ENCODE measurements at regions not wholly inside any gene's neighbourhood (a gene's known extent, or its start where the extent isn't known, plus 50 kb on each side); places are given as distances from the start of the nearest gene placed in this dataset.

DNA sequence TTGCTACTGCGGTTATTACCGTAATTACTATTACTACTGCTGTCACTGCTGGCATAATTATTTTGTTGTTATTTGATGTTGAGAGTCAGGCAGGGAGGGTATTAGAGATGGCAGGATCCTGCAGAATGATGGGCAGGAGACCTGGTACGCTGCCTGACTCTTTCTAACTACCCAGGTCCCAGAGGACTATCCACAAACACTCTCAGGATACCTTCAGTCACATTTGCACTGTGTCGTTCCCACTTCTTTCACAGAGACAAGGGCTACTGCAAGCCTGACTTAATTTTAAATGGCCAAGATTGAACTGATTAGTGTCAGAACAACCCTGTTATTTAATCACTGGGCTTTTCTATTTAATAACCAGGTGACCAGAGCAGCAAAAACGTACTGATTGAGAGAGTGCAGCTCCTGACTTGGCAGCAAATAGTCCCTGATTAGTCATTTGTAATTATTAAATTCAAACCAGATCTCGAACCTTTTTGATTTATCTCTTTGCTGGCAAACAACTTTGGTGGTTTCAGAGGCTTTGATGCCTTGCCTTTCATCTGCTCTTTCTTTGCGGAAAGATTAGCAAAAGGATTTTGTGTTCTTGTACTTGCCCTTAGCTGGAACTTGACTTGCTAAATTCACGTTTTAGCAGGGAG, 88.8 kb upstream of the ARHGEF3 start:
- no peak for DNase-seq

DNA sequence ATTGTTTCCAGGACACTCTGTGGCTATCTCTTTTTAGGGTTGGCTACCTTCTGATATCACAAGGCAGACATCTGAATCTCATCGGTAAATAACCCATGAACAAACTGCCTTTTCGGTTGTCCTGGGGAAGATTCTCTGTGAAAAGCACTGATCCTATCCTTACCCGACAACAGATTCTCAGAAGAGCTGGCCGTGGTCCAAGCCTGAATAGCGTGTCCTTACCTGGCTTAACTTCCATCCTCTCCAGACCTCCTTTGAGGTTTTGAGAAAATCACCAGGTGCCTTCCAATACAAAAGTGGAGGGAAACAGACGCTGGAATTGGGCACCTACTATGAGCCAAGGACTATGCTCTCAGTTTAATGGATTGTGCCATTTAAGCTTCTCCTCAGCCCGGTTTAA, 87.4 kb upstream of the ARHGEF3 start:
- no peak for DNase-seq

DNA sequence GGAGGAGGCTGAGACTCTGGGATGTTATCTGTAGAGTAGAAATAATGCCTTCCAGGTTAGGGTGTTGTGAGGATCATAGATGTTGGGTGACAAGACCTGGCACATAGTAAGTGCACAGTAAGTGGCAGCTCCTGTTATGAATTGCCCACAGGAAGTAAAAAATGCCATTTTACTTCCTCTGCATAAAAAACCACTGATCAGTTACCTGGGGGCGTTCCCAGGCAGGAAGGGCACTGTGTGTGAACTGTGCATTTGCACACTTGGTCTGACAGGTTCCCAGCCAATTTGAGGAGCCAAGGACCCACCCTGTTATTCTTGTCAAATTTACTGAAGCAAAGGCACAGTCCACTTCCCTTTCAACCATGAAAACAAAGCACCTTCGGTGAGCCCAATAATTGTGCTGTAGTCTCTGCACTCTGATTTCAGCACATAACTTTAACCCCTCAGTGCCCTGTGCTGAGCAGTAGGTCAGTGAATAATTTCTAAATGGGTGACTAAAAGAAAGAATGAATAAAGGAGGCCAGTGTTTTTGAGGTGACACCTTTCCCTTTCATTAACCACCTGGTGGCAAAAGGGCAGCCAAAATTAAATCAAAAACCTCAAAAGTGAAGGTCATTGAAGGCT, 85.8 kb upstream of the ARHGEF3 start:
- DNase-seq: no peak

DNA sequence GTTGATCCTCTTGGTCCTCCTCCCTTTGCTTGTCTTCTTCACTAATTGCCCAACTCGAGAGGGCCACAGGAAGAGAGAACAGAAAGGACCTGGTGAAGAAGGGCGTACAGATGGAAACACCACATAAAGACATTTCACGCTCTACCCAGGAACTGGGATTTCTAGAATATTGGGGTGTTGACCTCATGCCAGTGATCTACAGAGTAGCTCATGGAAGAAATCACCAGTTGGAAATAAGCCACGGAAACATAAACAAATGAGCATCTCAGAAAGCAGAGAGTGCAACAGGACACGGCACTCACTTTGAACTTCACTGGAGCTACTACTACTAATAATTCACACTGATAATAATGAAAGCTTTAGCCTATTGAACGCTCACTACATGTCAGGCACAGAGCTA, 84.6 kb upstream of the ARHGEF3 start:
- DNase-seq: no peak

DNA sequence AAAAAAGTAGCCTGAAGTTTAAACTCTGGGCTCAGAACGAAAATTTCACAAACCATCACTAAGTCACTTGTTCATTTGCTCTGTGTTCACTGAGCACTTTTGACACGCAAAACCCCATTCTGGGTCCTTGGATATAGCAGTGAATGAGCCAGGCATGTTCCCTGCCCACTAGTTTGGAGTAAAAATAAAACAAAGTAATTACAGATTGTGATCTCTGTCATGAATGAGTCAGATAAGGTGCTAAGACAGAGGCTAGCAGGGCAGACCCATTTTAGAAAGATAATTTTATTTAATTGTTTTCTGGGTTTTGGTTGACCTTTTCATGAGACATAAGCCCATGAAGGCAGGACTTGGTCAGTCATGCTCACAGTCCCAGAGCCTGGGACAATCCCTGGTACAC, 84.1 kb upstream of the ARHGEF3 start:
- DNase-seq: no peak

DNA sequence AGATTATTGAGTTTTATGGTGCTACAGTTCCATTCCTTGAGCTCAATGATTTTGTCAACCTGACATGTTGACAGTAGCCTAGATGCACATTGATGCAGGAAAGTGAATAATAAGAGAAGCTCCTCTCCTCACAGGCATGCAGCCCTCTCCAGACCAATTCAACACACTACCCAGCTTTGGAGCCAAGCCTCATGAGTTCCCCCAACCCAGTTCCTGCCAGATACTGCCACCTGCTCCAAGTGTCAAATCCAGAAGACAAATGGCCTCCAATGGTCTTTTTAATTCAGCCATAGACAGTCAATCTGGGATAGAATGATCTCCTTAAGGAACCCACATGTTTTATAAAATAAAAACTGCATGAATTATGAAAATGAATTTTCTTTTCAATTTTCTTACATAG, 83.7 kb upstream of the ARHGEF3 start:
- no peak for DNase-seq

DNA sequence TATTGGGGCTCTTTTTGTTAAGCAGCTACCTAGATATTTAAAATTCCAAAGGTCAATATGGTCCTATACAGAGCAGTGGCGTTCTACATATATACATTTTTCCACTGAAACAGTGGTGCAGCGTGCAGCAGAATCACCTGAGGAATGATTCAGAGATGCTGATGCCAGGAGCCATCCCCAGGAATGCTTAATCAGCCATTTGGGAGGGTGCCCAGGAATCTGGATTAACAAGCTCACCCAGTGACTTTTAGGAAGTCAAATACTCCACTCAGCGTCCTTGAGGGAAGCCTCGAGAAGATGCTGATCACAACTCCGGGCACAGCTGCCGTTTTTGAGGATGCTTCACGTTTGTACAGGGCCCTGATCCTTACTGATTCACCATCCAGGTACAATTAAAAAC, 82.6 kb upstream of the ARHGEF3 start:
- no peak for DNase-seq

DNA sequence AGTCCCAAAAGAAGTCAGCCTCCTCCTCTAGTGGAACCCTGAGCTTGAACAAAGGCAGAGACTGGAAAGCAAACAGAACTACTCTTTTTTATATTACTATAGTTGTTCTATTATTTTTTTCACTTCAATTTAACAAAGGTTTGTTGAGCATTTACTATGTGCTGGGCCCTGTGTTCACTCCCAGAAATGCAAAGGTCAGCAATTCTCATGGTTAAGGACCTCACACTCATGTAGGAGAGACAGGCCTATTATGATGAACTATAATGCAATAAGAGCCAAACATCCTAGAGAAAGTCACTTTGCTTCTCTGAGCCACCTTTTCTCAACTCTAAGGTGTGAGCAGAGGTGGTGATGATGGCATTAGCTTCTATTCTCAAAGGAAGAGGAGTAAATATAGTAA, 82.1 kb upstream of the ARHGEF3 start:
- no peak for DNase-seq

DNA sequence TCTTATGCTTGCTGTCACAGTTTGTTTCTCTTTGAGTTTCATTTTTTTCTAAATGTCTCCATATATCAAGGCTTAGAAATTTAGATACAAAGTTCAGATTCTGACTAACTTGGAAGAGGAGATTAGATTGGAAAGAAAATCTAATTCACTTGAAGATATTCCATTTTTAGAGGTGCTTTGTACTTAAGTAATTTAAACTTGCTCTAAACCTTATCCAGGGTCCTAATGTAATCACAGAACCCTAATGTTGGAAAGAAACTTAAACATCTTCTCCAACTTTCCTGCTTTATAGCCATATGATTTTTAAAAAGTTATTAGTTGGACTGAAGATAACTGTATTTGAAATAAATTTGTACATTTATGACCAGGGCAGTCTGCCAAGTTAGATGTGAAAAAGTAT, 81.1 kb upstream of the ARHGEF3 start:
- DNase-seq: no peak

DNA sequence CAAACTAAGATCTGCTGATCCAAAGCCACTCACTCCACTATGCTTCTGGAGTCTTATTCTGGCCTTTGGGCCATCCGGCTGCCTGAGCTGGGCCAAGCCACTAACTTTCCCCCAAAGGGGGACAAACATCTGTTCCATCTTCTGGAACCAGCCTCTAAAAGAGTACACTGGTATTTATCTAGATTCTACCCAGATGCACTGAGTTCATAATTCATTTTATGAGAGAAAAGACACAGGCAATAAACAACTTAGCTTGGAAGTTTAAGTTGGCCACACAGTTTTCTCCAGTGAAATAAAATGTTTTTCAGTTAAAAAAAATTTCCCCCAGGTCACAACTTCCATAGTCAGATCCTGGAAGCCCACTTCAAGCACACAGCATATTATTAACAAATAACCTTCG, 80.1 kb upstream of the ARHGEF3 start:
- DNase-seq: no peak

DNA sequence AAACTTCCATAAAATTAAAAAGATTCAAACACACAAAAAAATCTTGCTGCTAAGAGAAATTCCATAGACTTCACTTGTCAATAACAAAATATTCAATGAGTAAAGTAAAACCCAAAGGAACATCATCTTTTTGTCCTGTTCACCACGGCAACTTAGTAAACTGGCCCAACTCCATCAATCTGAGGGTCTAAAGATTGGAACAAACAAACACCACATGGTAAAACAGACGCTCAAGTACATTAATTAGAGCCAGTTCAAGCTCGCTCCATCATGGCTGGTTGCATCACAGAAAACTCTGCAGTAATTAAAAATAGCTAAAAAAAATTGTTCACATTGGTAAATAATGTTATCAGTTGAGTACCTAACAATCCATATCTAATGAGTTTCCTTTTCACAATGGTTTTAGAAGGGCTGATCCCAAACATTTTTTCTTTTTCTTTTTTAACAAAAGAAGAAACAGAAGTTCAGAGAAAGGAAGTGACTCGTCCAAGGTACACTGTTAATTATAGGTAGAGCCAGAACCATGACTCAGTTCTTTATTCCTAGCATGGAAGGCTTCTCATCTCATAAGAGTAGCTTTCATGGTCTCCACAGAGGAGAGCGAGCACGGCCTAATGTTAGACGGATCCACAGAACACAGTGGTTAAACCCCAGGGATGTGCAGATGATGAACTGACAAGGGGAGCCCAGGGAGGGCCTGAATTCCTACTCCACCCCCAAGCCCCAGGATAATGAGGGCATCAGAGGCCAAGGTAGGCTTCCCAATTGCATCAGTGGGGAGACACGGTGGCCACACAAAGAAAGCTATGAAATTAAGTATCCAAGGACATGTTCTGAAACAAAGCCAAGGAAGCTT, 79.2 kb upstream of the ARHGEF3 start:
- DNase-seq: no peak

DNA sequence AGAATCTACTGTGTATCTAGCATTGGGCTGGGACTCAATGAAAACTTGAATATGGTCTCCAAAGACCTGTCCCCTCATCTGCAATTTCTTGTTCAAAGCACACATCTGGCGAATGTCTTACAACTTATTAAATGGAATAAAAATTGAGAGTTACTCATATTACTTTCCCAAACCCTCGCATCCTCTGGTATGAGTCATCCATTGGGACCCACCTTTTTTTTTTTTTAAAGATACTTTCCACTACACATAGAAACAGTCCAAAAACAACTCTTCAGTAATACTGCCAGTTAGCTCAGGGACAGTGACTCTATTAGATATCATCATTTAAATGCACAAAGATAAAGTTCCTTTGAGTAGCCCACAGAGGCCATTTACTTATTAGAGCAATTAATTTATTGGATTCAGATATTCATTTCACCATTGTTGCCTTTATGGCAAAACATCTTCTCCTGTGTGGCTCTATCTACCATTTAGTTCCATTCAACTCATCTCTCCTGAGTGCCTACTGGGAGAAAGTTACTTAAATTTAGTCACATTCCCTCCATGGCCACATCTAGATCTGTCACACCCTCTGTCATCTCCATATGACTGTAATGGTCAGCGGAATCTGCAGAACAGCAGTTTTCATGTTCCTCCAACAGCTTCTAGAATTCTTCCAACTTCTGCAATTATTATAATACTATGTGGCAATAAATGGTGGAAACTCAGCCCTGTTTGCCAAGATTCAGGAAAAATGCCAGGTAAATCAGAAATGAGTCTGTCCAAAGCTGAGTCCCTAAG, 77.9 kb upstream of the ARHGEF3 start:
- no peak for DNase-seq

DNA sequence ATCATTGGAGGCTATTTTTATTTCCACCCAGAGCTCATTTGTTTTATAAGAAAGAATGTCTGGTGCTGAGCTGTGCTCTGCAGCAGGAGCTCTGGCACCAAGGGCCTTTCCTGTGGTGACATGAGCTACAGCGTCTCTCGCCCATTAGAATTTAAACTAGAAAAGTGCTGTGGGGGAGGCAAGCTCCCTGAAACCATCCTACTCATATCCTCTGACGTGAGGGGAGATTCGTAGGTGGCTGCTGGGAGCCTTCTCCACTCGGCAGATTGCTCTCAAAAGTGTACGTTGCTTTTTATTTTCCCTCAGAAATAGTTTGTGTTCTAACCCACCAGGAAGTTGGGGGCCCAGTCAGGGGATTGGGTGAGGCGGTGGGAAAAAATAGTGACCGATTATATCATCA, 76.3 kb upstream of the ARHGEF3 start:
- DNase-seq: no peak

DNA sequence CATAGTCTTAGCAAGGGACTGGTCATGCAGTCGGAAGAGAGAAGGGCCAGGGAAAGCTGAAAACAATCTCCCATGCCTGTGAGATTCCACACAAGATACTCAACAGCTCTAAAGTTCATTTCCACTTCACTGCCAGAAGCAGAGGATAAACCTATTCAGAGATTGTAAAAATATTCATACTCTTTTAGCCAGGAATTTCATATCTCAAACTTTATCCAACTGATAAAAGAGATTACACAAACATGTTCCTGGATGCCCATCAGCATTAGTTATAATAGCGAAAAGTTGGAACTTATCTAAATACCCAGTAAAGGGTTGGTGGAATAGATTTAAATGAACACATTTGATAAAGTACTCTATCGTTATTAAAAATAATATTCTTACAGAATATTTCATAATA, 75.2 kb upstream of the ARHGEF3 start:
- DNase-seq: no peak

DNA sequence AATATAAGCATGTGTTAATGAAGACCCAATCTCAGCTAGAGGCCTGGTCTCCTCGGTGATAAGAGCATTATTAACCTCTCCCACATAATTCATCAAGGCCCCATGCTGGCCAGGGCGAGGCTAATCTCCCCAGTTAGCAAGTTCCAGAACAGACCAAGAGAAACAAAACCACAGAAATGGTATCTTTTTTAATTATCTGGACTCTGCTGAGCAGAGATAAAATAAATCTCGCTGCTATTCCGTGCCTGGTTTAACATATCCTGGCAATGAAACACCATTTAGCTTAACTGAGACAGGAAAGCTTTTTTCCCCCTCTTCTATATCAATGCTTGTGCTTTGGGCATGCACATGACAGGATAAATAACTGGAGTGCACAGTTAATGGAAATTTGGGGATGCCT, 72.5 kb upstream of the ARHGEF3 start:
- DNase-seq: no peak

DNA sequence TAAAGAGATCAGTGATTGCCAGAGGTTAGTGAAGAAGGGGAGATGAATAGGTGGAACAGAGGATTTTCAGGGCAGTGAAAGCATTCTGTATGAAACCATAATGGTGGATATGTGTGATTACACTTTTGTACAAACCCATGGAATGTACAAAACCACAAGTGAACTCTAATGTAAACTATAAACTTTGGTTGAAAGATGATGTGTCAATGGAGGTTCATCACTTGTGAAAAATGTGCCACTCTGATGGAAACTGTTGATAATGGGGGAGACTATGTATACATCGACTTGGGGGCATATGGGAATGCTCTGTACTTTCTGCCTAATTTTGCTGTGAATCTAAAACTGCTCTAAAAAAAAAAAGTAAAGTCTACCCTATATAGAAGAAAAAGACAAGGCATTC, 68.7 kb upstream of the ARHGEF3 start:
- DNase-seq: no peak

DNA sequence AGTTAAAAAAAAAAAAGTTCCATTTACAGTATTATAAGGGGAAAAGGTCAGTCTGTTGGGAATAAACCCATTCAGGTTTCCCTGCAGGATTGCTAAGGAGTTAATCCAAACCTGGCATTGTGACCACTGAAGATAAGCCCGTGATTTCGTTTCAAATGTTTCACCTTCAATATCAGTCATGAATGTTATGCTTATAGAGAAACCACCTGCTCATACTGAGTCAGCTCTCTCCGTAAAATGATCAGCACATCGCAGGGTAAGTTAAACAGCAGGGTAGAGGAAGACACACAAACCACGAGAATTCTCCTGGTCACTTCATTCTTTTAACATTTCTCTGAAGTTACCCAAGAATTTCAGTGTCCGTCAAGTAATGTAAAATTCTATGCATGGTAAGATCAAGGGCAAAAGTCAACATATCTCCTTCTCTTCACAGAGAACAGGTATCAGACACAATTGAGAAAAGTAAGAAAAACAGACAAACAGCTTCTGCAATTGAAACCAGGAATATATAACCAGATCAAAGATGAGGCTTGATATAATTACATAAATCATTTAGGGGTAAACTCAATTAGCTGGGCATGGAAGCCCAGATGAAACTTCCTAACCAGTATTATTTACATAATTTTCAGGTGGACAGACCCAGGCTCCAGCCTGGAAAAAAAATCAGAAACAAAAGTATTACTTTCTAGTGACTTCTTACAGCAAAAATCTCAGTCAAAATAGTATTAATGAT, 67.6 kb upstream of the ARHGEF3 start:
- no peak for DNase-seq

DNA sequence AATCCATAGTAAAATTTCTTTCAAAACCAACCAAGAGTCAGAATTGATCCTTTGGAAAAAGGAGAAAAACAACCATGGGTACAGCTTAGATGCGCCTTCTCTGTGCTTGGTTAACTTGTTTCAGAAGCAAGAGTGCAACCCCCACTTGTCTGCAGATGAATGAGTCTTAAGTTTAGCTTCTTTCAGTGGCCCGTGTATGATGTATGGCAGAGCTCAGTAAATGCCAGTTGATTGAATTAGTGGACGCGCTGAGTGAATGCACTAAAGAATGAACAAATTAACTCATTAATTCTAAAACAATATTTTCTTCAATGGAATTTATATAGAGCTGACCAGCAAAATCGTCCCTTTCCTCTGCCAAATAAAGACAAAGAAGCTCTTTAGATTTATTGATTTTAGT, 67.0 kb upstream of the ARHGEF3 start:
- DNase-seq: no peak

DNA sequence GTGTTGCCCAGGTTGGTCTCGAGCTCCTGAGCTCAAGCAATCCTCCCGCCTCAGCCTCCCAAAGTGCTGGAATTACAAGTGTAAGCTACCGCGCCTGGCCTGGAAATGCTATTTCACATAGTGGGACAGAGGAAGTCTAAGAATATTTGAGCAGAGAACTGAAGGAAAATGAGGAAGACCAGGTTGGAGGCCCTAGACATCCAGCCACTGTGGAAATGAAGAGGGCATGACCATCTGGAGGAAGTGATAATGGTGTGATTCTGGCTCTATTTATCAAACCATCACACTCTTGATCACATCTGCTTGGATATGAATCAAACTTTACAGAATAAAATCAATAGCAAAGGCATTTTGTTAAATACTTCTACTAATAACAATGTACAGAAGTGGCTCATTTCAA, 65.9 kb upstream of the ARHGEF3 start:
- DNase-seq: no peak

DNA sequence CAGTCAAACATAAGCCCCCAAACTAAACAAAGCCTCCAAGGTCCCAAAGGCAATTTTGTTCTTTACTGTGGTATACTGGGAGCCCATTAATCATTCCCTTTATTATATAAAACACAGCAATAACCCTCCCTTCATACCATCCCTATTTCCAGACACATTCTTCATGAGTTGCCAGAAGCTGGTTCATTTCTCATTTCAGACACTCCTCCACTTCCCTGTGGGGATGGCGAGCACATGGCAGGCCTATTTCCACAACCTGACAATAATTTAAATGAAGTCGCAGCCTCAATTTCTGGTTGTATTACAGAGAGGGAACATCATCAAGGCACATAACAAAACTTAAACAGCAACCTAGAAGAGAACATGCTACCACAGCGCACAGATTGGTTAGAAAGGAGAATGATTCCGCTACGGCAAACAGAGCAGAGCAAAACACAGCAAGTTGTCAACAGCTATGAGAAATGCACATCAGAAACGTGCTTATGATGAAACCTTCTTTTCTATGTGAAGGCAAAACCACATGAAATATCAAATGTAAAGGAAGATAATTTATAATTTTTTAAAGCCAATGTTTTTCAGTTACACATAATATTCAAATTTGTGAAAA, 63.3 kb upstream of the ARHGEF3 start:
- no peak for DNase-seq

DNA sequence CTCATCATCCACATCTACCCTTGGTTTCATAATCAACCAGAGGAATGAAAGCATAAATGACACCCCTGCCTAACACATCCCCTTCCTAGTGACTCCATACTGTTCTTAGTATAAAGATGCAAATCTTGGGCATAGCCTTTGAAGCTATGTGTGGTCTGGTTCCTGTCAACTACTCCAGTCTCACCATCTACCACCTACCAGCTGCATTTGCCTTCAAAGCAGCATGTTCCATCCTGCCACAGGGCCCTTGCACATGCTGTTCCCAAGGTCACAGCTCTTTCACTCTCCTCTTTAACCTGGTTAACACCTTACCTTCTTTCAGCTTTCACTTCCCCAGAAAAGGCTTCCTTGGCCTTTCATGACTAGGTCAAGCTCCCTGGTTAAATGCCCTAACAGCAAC, 62.3 kb upstream of the ARHGEF3 start:
- no peak for DNase-seq

DNA sequence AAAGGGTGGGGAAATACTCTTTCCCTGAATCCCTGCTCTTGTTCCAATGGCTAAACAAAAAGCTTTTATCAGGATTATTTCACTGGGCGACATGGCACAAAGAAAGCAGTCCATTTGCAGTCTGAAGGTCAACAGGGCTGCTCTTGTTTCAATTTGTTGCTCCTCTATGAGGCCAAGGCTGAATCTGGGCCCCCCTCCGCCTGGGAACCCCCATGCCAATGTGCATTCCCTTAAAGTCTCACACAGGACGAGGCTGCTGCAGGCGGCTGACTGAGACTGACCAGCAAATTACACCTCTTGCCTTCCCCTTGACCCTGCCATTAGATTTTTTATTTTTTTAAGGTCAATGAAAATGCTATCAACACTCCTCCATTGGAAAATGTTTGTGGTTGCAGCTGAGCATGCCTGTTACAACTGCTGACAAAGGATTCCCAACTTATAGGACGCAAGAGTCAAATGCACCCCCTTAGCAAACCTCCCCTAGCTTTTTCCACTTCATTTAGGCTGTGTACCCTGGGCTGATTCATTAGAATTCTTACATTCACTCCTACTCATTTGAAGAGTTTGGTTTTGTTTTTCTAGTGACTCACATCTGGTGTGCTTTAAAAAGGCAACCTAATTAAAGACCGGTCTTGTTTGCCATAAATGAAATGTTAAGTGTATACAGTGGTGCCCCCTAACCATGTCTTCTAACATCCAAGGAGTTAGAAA, 60.8 kb upstream of the ARHGEF3 start:
- DNase-seq: peak; percentile 32

Measured in midbrain (tissue), 1 donor.